ENCODE measurements at regions not wholly inside any gene's neighbourhood (a gene's known extent, or its start where the extent isn't known, plus 50 kb on each side); places are given as distances from the start of the nearest gene placed in this dataset.

DNA sequence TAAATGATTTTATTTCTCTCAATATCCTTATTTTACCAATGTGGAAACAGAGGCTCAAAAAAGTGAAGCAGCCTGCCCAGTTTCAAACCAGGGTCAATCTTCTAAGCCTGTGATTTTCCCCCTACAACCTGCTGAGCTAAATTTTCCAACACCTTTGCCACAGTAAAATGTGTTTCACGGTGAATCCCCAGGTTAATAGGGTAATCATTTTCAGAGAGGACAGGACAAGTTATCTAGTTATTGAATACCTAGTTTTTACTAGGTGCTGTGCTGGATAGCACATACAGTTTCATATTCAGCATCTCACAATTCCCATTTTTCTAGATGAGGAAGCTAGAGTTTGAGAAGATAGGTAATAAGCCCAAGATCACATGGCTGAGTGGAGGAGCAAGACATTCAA, 236.6 kb downstream of the PTH2R start:
- H3K27ac ChIP-seq, result no peak overlapping the region
- no peaks in the 10 kb centered on the region for H3K9me3 ChIP-seq
- 84 to 89% methylated on average over 1 of the region's 1 CpG for WGBS, 2 donors
- H3K36me3 ChIP-seq, result no peaks in the 10 kb centered on the region
- no peaks in the 10 kb centered on the region for H3K27me3 ChIP-seq
- no peak overlapping the region for H3K4me3 ChIP-seq
- intact Hi-C loops (cut with DNase I), result no loop called here
- no peak for DNase-seq
- no peak for TF ChIP-seq POLR2A (IDR thresholded peaks at IDR 0.05)
- TF ChIP-seq, protein P1, sequence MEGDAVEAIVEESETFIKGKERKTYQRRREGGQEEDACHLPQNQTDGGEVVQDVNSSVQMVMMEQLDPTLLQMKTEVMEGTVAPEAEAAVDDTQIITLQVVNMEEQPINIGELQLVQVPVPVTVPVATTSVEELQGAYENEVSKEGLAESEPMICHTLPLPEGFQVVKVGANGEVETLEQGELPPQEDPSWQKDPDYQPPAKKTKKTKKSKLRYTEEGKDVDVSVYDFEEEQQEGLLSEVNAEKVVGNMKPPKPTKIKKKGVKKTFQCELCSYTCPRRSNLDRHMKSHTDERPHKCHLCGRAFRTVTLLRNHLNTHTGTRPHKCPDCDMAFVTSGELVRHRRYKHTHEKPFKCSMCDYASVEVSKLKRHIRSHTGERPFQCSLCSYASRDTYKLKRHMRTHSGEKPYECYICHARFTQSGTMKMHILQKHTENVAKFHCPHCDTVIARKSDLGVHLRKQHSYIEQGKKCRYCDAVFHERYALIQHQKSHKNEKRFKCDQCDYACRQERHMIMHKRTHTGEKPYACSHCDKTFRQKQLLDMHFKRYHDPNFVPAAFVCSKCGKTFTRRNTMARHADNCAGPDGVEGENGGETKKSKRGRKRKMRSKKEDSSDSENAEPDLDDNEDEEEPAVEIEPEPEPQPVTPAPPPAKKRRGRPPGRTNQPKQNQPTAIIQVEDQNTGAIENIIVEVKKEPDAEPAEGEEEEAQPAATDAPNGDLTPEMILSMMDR (IDR thresholded peaks at IDR 0.05), result no peak
- H3K4me1 ChIP-seq, result peaks cover 0 to 7% (median 0%) of the 10 kb centered on the region in 3 donors

DNA sequence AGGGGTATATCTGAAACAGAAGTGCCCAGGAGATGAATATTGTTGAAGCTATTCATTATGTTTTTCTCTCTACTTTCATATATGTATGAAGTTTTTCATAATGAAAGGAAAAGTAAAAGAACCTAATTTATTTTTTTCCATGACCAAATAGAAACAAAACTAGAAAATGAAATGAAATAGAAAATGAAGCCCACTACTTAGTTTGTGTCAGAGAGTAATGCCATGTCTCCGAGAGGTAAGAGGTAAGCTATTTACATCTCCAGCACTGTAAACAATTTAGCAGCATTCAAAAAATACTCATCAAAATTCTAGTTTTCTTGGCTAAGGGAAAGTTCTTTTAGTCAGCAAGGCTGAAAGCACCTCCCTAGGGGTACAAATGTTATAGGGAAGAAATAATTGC, 238.6 kb downstream of the PTH2R start:
- Histone ChIP-seq H3K27ac (no peak overlapping the region), H3K36me3 (no peaks in the 10 kb centered on the region), H3K4me3 (no peak overlapping the region), H3K4me1 (no peaks in the 10 kb centered on the region), H3K27me3 (no peaks in the 10 kb centered on the region), H3K9me3 (no peaks in the 10 kb centered on the region)
- DNase-seq, result no peak
- TF ChIP-seq, protein P1 (IDR thresholded peaks at IDR 0.05), result no peak
- no peak for TF ChIP-seq POLR2A (IDR thresholded peaks at IDR 0.05)
- intact Hi-C loops (cut with DNase I), result no loop called here
- whole genome bisulfite sequencing, 2 donors, result 67 to 84% methylated on average over 1 of the region's 1 CpG

DNA sequence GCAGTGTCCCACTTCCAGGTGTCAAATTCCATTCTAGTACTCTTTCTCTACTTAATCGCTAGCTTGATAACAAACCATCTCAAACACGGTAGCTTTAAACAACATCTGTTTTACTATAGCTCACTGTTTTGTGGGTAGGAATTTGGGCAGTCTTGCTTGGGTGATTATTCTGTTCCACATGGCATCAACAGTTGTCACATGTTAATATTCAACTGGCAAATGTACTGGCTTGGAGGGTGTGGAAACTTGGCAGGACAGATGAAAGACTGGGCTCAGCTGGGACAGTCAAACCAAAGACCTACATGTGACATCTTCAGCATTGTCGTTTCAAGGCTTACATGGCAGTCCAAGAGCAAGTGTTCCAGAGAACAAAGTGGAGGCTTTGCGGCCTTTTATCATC, 241.8 kb downstream of the PTH2R start:
- intact Hi-C loops (cut with DNase I), result no loop called here
- no peak for DNase-seq
- no peak overlapping the region for H3K4me3 ChIP-seq
- H3K27ac ChIP-seq, result no peak overlapping the region
- H3K9me3 ChIP-seq, result no peaks in the 10 kb centered on the region
- H3K4me1 ChIP-seq, result no peaks in the 10 kb centered on the region
- no peaks in the 10 kb centered on the region for H3K36me3 ChIP-seq
- no peak for TF ChIP-seq POLR2A (IDR thresholded peaks at IDR 0.05)
- TF ChIP-seq, protein P1 (IDR thresholded peaks at IDR 0.05), result no peak
- 67 to 69% methylated on average over 4 of the region's 4 CpGs for WGBS, 2 donors
- no peaks in the 10 kb centered on the region for H3K27me3 ChIP-seq

DNA sequence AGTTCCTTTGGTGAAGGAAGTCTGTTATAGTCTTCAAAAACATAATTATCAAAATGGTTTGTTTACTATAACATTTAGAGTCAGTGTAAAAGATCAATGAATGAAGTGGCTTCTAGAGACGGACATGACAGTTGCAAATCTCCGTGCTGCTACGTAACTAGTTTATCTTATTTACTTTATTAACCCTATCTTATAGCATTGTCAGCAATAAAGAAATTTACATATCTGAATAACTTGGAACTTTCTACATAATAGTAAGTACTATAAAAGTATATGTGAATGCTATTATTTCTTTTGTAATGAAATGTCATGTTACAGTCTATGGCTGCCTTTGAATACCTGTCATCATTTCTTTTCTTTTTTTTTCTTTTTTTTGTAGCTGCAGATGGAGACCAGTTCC, 246.8 kb downstream of the PTH2R start:
- TF ChIP-seq POLR2A (IDR thresholded peaks at IDR 0.05), result no peak
- TF ChIP-seq, protein P1 (IDR thresholded peaks at IDR 0.05), result no peak
- no peak overlapping the region for H3K4me3 ChIP-seq
- H3K27ac ChIP-seq, result no peak overlapping the region
- no peaks in the 10 kb centered on the region for H3K9me3 ChIP-seq
- H3K36me3 ChIP-seq, result no peaks in the 10 kb centered on the region
- 78 to 86% methylated on average over 3 of the region's 3 CpGs for WGBS, 2 donors
- no peaks in the 10 kb centered on the region for H3K27me3 ChIP-seq
- no peaks in the 10 kb centered on the region for H3K4me1 ChIP-seq
- DNase-seq, result no peak
- intact Hi-C loops (cut with DNase I), result no loop called here

DNA sequence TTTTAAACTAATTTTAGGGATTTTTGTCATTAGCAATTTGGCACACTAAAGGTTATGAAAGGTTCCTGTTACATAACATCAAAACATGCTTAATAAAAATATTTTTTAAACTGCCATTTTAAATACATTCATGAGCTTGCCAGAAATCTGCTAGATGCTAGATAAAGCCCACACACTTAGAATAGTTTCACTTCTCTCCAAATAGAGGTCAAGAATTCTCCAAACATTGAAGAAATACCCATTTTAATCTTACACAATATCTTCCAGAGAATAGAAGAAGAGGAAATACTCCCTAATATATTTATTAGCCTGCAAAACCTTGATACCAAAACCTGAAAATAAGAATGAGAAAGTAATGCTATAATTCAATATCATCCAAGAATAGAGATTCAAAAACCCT, 247.5 kb downstream of the PTH2R start:
- no peaks in the 10 kb centered on the region for H3K36me3 ChIP-seq
- no peaks in the 10 kb centered on the region for H3K27me3 ChIP-seq
- intact Hi-C loops (cut with DNase I), result no loop called here
- no peak for TF ChIP-seq POLR2A (IDR thresholded peaks at IDR 0.05)
- TF ChIP-seq, protein P1 (IDR thresholded peaks at IDR 0.05), result no peak
- H3K9me3 ChIP-seq, result no peaks in the 10 kb centered on the region
- no peak overlapping the region for H3K27ac ChIP-seq
- no peak overlapping the region for H3K4me3 ChIP-seq
- no peaks in the 10 kb centered on the region for H3K4me1 ChIP-seq
- no peak for DNase-seq

Data from esophagus squamous epithelium (tissue), 5 donors.